ENCODE measurements at regions not wholly inside any gene's neighbourhood (a gene's known extent, or its start where the extent isn't known, plus 50 kb on each side); places are given as distances from the start of the nearest gene placed in this dataset.
"Not testable (repeated sequence)": the region's sequence is repeated elsewhere in the genome, so short reads cannot be mapped to it uniquely, and the experiment has no call there.

DNA sequence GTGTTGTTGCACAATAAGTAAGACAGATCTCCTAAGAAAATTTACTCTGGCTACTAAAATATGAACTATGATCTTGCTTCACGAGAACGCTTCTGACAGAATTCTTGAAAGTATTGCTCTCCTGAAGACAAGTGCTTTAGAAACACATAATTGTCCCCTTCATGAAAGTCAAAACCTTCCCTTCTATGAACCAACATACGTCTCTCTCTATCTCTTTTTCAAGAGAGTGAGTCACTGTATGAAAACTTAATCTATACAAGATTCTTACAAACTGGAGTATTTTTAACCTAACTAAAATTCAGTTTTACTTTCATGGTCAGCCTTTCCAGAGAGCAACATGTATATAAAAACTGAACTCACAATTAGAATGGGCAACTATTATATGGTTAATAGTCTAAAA, 688.0 kb upstream of the CTNND2 start:
- no peak for DNase-seq

DNA sequence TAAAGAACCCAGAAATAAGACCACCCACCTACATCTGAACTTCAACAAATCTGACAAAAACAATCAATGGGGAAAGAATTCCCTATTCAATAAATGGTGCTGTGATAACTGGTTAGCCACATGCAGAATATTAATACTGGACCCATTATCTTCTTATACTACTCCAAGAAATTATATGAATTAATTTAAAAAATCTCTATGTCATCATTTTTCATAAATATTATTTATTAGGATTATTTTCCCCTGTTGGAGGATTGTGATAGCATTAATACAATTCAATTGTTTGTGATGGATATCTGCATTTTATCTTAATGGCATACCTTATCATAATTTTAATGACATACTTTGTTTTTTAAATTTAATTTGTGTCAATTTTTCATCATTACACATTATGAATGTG, 682.2 kb upstream of the CTNND2 start:
- DNase-seq = no peak

DNA sequence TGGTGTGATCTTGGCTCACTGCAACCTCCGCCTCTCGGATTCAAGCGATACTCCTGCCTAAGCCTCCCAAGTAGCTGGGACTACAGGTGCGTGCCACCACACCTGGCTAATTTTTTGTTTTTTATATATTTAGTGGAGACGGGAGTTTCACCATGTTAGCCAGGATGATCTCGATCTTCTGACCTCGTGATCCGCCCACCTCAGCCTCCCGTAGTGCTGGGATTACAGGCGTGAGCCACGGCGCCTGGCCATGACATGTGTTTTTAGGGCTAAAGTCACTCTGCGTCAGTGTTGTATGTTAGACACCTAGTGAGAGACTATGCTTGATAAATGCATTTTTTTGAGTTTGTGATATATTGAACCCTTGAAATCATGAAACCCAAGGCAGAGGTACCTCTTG, 674.6 kb upstream of the CTNND2 start:
- not testable (repeated sequence) for DNase-seq

DNA sequence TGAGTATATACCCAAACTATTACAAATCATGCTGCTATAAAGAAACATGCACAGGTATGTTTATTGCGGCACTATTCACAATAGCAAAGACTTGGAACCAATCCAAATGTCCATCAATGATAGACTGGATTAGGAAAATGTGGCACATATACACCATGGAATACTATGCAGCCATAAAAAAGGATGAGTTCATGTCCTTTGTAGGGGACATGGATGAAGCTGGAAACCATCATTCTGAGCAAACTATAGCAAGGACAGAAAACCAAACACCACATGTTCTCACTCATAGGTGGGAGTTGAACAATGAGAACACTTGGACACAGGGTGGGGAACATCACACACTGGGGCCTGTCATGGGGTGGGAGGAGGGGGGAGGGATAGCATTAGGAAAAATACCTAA, 672.7 kb upstream of the CTNND2 start:
- not testable (repeated sequence) for DNase-seq

DNA sequence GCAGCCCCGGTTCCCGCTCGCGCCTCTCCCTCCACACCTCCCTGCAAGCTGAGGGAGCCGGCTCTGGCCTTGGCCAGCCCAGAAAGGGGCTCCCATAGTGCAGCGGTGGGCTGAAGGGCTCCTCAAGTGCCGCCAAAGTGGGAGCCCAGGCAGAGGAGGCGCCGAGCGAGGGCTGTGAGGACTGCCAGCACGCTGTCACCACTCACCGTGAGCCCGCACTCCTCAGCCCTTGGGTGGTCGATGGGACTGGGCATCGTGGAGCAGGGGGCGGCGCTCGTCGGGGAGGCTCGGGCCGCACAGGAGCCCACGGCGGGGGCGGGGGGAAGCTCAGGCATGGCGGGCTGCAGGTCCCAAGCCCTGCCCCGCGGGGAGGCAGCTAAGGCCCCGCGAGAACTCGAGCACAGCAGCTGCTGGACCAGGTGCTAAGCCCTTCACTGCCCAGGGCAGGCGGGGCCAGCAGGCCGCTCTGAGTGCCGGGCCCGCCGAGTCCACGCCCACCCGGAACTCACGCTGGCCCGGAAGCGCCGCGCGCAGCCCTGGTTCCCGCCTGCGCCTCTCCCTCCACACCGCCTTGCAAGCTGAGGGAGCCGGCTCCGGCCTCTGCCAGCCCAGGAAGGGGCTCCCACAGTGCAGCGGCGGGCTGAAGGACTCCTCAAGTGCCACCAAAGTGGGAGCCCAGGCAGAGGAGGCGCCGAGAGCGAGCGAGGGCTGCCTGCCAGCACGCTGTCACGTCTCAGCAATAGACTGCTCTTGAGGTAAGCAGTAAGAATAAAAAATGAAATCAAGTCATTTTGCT, 670.2 kb upstream of the CTNND2 start:
- not testable (repeated sequence) for DNase-seq

DNA sequence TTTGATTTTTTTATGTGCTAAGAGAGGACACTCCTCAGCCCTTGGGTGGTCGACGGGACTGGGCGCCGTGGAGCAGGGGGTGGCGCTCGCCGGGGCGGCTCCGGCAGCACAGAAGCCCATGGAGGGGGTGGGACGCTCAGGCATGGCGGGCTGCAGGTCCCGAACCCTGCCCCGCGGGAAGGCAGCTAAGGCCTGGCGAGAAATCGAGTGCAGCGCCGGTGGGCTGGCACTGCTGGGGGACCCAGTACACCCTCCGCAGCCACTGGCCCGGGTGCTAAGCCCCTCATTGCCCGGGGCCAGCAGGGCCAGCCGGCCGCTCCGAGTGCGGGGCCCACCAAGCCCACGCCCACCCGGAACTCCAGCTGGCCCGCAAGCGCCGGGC, 669.7 kb upstream of the CTNND2 start:
- not testable (repeated sequence) for DNase-seq

DNA sequence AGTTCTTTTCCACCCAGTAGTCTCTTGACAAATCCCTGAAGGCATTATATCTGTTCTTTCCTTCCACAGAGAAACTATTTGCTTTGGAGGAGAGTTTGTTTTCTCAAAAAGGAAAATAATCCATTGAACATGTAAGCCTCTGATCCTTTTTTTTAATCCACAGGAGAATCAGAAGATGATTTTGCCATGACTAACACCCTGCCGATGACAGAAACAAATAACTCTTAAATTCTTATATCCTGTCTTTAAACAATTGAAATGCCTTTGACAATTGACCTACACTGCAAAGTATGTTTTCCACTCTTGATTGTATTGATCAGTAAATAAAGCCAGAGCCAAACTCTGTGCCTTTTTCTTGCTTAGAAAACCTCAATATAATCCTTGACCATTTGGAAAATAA, 666.4 kb upstream of the CTNND2 start:
- no peak for DNase-seq

DNA sequence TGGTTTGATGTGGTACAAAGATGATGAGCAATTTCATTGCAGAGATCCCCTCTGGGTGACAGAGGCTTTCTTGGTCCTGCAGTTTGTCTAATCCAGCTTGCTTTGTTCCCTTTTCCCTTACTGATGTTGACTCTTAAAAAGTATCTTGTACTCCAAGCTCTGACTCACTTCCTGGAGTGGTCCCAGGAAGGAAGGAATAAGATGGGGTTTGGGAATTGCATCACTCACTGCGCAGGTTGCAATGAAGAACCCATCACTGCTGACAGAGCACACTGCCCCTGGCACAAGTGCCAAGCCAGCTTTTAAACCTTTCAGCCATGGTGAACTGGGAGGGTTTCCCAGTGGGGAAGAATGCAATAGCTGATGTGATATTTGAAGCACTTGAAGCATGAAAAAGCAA, 662.2 kb upstream of the CTNND2 start:
- DNase-seq = no peak

DNA sequence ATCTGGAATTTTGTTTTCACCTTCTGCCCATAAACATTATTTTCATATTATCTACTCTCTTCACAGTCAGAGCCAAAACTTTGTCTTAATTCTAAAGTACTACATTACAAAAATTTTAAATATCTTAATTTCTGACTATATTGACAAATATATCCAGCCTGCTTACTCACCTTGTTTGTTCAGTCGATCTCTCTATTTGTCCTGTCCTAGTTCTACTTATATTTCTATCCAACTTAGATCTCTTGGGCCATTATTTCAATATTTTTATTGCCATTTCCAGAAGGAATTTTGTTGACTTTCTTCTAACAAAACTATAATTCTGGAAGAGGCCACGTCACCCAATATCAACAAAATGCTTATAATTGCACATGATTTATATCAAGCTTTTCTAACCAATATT, 652.8 kb upstream of the CTNND2 start:
- DNase-seq = no peak

DNA sequence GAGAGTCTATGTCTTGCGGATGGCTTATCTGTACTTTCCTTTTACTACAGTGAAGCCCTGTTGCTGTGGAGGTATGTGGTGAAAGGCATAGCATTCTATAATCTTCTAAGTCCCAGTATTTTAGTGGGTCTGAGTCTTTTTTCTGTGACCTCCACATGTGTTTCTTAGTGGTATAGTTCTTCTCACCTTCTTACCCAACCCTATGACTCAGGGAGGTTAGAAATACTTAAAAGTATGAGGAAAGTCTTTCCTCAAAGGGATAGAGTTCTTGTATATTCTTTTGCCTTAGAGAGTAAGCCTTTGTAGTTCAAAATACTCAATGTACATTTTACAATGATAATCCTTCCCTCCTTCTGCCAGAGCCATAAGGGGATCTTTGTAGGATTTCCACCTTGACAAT, 621.9 kb upstream of the CTNND2 start:
- DNase-seq = no peak

DNA sequence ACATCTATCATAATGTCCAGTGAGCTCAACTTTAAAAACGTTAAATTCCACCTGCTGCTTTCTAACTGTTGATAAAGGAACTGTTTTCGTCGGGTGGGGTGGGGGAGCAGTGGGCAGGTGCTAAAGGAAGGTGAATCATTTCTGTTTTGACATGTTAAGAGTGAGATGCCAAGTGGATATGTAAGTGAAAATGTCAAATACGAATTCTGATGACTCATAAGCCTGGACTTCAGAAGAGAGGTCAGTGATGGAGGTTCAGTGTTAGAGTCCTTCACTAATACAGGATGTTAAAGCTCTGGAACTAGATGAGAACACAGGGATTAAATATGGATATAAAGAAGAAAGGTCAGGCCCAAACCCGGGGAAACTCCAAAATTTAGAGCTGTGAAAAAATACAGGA, 617.9 kb upstream of the CTNND2 start:
- DNase-seq = no peak

DNA sequence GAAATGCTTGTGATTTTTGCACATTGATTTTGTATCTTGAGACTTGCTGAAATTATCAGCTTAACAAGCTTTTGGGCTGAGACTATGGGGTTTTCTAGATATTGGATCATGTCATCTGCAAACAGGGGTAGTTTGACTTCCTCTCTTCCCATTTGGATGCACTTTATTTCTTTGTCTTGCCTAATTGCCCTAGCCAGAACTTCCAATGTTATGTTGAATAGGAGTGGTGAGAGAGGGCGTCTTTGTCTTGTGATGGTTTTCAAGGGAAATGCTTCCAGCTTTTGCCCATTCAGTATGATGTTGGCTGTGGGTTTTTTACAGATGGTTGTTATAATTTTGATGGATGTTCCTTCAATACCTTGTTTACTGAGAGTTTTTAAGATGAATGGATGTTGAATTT, 600.7 kb upstream of the CTNND2 start:
- DNase-seq = not testable (repeated sequence)

DNA sequence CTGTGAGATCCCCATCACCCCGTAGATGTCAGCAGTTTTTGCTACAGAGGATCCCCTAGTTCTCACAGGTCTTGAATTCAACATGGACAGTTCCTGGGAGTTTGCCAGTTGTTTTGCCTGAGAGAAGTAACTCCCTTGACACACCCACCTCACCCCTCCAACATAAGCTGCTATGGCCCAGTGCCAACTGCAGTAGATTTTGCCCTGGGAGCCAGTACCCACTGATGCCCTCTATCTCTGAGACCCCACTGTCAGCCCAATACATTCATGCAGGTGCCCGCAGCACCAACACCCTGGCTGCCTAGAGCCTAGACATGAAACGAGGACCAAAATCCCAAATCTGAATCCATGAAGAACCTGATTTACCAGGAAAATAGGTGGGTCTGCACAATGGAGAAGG, 583.9 kb upstream of the CTNND2 start:
- DNase-seq = no peak

DNA sequence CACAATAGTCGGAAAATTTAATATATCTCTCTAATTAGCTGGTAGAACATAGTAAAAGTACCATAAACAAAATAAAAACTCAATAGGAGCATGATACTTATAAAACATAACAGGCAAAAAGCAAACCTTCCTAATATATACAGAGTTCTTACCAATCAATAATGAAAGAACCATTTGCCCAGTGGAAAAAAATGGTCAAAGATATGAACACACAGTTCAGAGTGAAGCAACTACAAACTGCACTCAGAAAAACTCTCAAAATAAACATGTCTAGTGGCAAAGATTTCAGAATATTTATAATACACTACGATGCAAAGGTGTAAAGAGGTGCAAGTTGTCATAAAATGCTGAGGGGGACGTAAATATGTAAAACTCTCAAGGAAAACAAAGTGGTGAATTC, 576.2 kb upstream of the CTNND2 start:
- no peak for DNase-seq

DNA sequence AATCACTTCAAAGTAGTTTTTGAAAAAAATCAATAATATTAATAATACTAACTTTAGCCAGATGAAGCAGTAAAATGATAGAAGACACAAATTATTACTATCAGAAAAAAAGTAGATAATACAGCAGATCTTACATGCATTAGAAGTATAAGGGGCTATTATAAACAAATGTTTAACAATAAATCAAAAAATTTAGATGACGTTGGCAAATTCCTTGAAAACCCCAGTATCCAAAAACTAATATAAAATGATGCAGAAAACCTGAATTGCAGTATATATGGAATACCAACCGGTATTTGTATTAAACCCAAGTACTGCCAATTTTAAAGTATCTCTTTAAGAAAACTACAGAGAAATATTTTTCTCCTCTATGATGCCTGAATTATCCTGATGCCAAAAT, 573.3 kb upstream of the CTNND2 start:
- DNase-seq = no peak

DNA sequence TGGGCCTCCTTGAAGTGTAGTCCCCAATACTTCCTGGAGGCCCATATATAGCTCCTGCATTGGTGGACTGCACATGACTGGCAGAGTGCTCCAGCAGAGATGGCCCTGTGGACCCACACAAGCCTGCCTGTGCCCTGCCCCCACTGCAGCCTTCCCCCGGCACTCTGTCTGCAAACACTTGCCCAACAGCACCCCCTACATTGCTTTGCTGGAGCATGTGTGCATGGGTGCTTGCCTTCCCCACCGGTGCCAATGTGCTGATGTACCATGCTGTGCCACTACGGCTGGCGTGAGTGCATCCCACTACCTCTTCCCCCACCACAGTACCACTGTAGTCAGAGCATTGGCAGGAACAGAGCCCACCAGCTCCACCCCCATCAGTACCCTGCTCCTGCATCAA, 563.6 kb upstream of the CTNND2 start:
- no peak for DNase-seq

DNA sequence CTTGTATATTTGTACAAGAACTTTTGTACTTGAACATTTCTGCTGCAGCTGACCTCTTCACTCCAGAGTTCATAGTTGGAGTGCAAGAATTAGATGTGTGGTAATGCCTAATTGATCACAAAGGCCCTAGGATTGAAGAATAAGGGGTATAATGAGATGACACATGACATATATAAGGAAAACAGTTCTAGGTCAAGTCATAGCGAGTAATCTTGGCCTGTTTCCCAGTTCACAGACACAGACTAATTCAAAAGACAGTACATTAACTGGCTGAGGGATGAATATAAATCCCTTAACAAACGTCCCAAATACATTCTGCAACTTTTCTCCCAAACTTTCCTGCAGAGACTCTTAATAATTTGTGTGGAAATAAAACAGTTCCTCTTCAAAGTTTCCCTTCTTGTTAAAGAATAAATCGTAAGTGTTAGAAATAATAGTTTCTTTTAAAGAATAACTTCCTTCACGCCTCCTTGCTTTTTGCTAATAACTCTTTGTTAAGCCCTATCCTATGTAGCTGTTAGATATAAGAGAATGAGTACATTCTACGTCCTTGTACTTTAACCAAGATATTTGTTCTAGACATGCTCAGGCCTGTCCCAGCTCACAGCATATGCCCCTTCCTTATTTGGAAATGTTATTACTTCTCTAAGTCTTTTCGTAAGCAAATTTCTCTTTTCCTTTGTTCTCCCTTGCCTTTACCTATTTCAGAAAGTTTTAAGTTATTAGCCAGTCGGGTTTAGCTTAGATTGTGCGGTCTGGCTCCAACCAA, 556.4 kb upstream of the CTNND2 start:
- no peak for DNase-seq

DNA sequence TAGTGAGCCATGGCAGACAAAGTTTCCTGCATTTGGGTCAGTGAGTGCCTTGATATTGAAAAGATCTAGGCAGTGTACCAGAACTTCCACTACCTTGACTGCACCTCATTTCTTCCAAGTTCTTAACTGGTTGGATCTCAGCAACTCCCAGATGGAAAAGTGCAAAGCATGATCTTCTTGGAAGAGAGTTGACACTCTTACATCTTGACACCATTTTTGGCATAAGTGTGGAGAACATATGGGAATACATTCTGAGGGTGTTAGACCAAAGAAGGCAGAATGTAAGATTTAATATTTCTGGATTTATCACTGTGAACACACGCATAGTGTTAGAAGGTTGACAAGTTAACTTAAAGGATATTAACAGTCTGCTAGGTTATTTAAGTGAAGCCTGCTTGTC, 555.1 kb upstream of the CTNND2 start:
- peak in 2 of 58 donors; percentile 1 to 12 for DNase-seq

DNA sequence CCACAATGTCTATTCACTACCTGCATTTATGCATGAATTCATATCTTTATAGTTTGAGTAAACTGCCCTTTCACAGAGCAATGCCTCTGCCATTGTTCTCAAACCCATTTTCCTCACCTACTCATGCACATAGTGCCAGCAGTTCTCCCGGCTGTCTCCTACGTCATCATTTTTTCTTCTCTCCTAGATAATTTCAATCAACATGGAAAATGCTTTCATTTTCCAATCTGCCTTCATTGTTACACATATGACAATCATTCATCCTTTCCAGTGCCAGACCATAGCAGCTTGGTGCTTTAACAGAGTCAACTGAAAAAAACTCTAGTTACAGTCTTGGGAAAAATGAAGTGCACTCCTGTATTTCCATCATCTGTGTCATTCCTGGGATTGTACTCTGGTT, 514.8 kb upstream of the CTNND2 start:
- no peak for DNase-seq

DNA sequence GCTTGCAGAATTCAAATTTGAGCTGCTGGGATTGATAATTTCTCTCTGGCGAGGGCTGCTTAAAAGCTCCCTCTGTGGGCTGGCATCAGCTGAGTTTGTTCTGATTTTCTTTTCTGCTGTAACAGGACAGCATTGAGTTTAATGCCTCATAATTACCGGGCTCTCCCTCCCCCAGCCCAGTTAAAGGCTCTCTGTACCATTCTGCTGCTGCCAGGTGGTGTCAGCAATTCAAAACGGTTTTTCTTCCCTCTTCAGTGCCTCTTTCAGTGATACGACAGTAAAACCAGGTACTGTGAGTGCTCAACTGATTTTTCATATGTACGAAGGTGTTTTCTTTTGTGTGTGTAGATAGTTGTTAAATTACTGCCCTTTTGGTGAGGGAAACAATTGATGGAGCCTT, 509.3 kb upstream of the CTNND2 start:
- no peak for DNase-seq

DNA sequence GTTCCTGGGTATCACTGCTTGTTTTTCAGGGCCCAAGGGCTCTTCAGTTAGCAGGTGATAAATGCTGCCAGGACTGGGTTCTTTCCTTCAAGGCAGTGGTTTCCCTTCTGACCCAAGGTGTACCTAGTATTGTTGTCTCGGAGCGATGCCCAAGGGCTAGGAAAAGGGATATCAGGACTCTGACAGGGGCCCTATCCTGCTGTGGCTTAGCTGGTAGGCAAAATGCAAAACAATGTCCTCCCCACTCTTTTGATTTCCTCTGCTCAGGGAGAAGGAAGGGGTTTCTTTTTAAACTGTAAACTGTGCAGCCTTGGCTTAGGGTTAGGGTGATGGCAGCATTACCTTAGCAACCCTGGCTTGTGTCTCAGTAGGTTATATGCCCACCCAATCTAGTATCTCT, 508.8 kb upstream of the CTNND2 start:
- DNase-seq = no peak

DNA sequence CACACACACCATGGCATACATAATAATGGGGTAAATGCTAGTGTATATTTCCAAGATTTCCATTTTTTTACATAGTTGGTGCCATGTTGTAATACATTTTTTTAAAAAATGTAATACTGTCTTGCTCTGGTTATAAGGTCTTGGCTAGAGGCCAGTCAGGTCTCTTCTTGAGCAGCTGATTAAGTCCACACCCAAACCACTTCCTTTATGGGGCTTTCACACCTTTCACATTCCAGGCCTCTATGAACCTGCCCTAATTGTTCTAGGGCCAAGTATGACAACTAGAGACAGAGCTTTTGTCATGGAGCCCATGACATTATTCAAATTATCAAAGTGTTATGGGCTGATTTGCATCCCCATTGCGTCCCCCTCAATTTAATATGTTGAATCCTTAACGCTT, 495.6 kb upstream of the CTNND2 start:
- no peak for DNase-seq

DNA sequence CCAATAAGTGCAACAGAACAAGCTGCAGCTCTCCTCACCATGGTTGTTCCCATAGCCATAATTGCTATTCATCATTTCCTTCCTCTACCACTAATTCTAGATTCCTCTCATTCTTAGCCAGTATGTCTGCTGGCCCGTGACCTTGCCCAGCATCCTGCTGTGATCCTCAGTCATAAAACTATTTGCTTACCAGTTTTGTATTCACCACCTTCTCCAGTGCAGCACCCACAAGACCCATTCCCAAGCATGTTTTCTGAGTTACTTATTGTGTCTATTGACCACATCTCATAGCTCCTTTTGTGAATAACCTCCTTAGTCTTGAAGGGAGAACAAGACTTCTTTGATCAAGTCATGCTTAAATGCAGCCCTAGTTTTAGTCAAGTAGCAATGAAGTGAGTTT, 488.0 kb upstream of the CTNND2 start:
- no peak for DNase-seq

Measured in anterior cingulate cortex (tissue), 58 donors.